ENCODE measurements at regions not wholly inside any gene's neighbourhood (a gene's known extent, or its start where the extent isn't known, plus 50 kb on each side); places are given as distances from the start of the nearest gene placed in this dataset.

GRCh38 chr1:80363689-80364475 lies 1357.4 kb upstream of the ADGRL4 start:
- no peak for TF ChIP-seq CTCF (IDR thresholded peaks at IDR 0.05)
- no peak for TF ChIP-seq POLR2A (IDR thresholded peaks at IDR 0.05; ENCODE audit: low read depth)
- TF ChIP-seq POLR2AphosphoS5 (IDR thresholded peaks at IDR 0.05): no peak
- TF ChIP-seq EP300 (IDR thresholded peaks at IDR 0.05): no peak
